NCI-H1436 treated with DMSO at 0.1 percent for 48 hours (cell line): ENCODE measurements at regions not wholly inside any gene's neighbourhood (a gene's known extent, or its start where the extent isn't known, plus 50 kb on each side); places are given as distances from the start of the nearest gene placed in this dataset.
"Not testable (repeated sequence)": the region's sequence is repeated elsewhere in the genome, so short reads cannot be mapped to it uniquely, and the experiment has no call there.

Experiments used
- DNase-seq: peaks from one replicate; lab custom pipeline; 2025; lab: John Stamatoyannopoulos, UW

- no peak for DNase-seq
These were observed 187.8 kb upstream of the LHX8 start for GRCh38 chr1:74946388-74946787.

- DNase-seq = not testable (repeated sequence)
These were observed 184.8 kb upstream of the LHX8 start for GRCh38 chr1:74949348-74949747.

GRCh38 chr1:74951981-74952380 is 182.2 kb upstream of the LHX8 start:
- not testable (repeated sequence) for DNase-seq

- DNase-seq = no peak
These were observed 181.4 kb upstream of the LHX8 start for GRCh38 chr1:74952786-74953185.

GRCh38 chr1:74953622-74954021 is 180.6 kb upstream of the LHX8 start:
- DNase-seq = no peak

GRCh38 chr1:74963120-74963519 is 171.1 kb upstream of the LHX8 start:
- DNase-seq = no peak

- DNase-seq = peak; percentile 93
These were observed 169.6 kb upstream of the LHX8 start for GRCh38 chr1:74964508-74965102.

- DNase-seq = no peak
These were observed 164.5 kb upstream of the LHX8 start for GRCh38 chr1:74969566-74970135.

- no peak for DNase-seq
These were observed 162.2 kb upstream of the LHX8 start for GRCh38 chr1:74971982-74972381.

- DNase-seq = no peak
These were observed 157.7 kb upstream of the LHX8 start for GRCh38 chr1:74976491-74976890.

GRCh38 chr1:74992448-74992847 is 141.7 kb upstream of the LHX8 start:
- not testable (repeated sequence) for DNase-seq

- DNase-seq = no peak
These were observed 138.4 kb upstream of the LHX8 start for GRCh38 chr1:74995821-74996220.

GRCh38 chr1:75010547-75010946 is 123.6 kb upstream of the LHX8 start:
- DNase-seq = no peak

GRCh38 chr1:75014250-75014649 is 119.9 kb upstream of the LHX8 start:
- no peak for DNase-seq

GRCh38 chr1:75023005-75023404 is 111.2 kb upstream of the LHX8 start:
- DNase-seq = no peak

GRCh38 chr1:75034376-75034775 is 99.8 kb upstream of the LHX8 start:
- no peak for DNase-seq

- no peak for DNase-seq
These were observed 98.7 kb upstream of the LHX8 start for GRCh38 chr1:75035536-75035935.

GRCh38 chr1:75053207-75053606 is 81.0 kb upstream of the LHX8 start:
- no peak for DNase-seq

GRCh38 chr1:75058424-75058823 is 75.8 kb upstream of the LHX8 start:
- no peak for DNase-seq

GRCh38 chr1:75062111-75062510 is 72.1 kb upstream of the LHX8 start:
- no peak for DNase-seq

GRCh38 chr1:75067975-75068374 is 66.2 kb upstream of the LHX8 start:
- no peak for DNase-seq

GRCh38 chr1:75074831-75075395 is 59.3 kb upstream of the LHX8 start:
- no peak for DNase-seq

GRCh38 chr1:75079538-75080290 is 54.5 kb upstream of the LHX8 start:
- peak; percentile 16 for DNase-seq
